GM11168 (cell line): ENCODE measurements at regions not wholly inside any gene's neighbourhood (a gene's known extent, or its start where the extent isn't known, plus 50 kb on each side); places are given as distances from the start of the nearest gene placed in this dataset.

Experiments
- in situ Hi-C: fragments of 300-500 bp; cut with MboI; formaldehyde crosslinking; loops from one replicate; pipeline ENCODE4 v1.12.0; 2022; ENCODE audit warnings: low sequenced_read_pairs; ENCODE audit not compliant: unreplicated experiment

DNA sequence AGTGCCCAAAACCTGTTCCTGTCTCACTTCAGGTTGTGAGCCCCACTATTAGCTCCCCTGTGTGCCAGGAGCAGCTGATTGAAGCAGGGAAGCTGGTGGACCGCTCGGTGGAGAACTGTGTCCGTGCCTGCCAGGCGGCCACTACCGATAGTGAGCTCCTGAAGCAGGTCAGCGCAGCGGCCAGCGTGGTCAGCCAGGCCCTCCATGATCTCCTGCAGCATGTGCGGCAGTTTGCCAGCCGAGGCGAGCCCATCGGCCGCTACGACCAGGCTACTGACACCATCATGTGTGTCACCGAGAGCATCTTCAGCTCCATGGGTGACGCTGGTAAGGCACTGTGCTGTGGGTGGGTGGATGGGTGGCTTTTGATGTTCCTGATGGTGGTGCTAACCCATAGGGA, 334.1 kb upstream of the TPM1 start:
- in situ Hi-C loops = no loop called here

DNA sequence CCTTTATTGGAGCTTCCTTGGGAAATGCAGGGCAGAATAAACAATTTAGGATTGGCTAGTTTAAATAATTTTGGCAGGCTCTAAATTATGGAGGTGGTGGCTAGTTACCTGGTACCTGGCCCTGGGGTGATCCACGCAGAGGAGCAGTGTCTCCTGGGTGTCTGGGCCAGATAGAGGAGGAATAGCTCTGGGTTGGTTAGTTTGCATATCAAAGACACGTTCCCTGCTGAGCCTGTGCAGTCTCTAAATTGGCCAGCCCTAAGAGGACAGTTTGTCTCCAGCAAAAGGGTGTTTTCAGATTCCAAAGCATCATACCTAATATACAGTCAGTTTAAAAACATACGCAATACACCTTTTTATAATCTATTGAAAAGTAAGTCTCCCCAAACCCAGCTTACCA, 333.3 kb upstream of the TPM1 start:
- in situ Hi-C loops = no loop called here

DNA sequence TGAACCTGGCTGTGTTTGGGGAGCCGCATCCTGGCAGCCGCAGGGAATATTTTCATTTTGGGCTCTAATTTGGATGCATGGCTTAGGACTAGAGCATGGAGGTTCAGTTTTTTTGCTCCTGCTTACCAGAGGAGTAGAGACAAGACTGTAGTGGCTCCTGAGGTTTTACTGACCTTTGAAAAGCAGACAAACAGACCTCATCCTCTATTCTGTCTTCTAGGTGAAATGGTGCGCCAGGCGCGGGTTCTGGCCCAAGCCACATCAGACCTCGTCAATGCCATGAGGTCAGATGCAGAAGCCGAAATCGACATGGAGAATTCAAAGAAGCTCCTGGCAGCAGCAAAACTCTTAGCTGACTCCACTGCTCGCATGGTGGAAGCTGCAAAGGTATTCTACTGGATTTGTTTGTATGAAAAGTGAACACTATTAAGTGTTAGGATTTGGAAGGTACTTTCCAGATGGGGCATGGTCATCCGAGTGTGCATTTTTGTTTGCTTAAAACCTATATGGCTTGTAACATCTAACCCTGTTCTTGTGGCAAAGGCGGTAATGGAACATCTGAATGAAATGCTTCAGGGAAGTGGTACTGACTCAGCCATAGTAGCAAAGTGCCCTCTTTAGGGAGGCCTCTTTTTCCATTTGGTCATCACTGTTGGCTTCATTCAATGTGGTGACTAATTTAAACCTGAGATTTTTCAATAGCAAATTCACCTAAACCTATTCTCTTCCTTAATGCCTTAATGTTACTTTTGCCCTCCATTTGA, 330.7 kb upstream of the TPM1 start:
- in situ Hi-C loops = no loop called here

DNA sequence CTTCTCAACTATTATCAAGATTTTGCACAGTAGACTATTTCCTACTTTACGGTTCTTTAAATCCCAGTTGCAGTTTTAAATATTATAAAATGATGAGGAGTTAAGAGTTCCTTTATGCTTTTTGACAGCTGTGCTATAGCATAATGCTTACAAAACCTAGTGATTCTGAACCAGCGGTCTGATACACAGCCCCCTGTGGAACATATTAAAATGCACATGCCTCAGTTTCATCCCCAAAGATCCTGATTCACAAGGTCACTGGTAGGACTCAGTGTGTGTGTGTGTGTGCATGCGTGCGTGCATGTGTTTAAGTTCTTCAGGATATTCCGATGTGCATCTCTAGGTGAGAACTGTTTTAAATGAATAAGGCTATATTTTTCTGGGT, 330.1 kb upstream of the TPM1 start:
- in situ Hi-C loops = no loop called here

DNA sequence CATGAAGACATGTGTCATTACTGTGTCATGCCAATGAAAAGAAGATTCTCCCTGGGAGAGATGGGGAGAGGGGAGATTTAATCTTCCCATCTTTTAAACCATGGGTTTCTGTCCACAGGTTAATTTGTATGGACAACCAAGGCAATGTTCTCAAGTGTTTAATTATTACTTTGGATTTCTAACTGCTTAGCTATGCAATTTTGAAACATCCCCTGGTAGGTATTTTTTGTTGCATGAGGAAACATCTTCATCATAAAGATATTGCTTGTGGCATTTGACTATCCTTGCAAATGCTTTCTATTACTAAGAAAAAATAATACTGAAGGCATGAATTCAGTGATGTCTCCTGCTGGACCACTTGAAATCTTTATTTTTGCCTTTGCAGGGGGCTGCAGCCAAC, 326.6 kb upstream of the TPM1 start:
- in situ Hi-C loops = no loop called here

DNA sequence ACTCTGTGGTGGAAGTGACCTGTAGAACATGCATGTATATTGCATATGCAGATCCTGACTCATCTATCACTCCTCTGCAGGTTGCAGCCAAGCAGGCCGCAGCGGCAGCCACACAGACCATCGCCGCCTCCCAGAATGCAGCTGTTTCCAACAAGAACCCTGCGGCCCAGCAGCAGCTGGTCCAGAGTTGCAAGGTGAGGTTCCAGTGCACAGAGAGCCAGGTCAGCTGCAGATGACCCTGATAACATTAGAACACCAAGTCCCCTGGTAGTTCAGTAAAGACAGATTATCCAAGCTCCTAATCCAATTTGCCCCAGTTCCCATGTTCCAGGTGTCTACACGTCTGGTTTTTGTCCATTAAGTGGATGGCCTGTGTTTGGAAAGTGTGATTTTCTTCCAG, 325.1 kb upstream of the TPM1 start:
- in situ Hi-C loops = no loop called here

DNA sequence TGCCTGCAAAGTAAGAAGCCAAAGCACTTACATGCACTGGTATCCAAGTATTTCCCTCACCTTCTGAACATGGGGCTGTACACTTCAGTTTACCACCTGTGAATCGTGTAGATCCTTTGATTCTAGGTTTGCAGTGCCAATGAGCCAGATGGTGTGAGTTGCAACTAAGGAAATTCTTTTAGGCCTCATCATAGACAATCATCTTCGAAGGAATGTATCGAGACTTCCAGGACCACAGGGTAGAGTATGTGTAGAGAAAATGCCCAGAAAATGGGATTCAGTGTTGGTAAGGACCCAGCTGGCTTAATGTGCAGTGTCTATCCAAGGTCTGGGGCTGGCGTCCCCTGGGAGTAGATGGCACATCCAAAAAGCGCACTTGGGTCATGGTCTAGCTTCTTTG, 323.2 kb upstream of the TPM1 start:
- in situ Hi-C loops = no loop called here

DNA sequence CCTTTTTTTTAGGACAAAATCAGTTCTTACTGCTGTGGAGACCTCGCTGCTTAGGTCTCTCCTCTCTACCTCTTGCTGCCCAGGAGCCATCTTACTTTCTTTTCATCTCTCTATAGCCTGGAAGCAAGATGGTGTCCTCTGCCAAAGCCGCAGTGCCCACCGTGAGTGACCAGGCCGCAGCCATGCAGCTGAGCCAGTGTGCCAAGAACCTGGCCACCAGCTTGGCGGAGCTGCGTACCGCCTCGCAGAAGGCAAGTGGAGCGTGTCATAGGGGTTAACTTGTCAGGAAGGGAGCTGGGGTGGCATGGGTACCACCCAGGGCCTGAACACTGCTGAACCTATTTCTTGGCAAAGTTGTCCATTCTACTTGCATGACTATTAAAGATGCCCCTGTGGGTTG, 320.3 kb upstream of the TPM1 start:
- in situ Hi-C loops = no loop called here

DNA sequence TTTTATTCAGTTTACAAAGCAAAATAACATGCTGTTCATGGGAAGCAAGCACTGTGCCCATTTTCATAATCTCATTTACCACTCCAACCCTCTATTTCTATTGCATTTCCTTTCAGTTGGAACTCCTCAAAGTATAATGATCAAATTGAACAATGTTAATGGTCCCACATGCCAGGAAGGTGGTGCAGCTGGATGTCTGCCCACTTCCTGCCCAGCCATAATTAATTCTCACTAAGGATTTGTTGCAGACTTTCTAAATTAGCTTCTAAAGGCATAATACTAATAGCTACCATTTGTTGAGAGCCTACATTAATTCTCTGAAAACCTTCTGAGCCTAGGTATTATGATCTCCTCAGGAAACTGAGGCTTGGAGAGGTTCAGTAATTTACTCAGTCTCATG, 316.1 kb upstream of the TPM1 start:
- in situ Hi-C loops = no loop called here

DNA sequence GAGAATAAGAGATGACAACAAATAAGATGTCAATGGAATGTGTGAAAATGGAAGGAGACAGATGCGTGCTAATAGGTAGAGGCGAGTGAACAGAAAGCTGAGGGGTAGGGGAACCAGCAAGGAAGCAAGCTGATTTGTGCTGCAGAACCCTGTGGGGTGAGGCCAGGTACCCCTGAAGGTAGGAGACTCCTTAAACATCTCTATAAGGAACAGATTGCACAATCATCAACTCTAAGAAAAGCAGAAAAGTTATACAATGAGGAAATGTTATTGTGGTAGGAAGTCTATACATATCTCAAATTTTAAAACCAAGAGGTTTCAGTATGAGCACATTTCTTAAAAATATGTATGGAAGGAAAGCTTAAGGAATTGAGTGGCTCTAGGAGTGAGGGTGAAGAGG, 315.0 kb upstream of the TPM1 start:
- in situ Hi-C loops = no loop called here

DNA sequence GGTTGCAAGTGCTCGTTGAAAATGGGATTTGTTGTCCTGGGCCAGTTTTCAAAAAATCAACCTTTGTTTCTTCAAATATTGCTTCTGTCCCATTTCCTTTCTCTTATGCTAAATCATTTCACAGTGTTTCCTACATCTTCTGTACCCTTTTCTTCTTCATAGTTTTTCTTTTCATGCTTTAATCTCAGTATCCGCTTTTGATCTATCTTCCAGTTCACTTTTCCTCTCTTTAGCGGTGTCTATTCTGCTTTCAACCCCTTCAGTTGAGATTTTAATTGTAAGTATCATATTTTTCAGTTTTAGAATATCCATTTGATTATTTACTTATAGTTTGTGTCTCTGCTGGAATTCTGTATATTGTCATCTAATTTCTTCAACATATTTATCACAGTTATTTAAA, 311.7 kb upstream of the TPM1 start:
- in situ Hi-C loops = no loop called here

DNA sequence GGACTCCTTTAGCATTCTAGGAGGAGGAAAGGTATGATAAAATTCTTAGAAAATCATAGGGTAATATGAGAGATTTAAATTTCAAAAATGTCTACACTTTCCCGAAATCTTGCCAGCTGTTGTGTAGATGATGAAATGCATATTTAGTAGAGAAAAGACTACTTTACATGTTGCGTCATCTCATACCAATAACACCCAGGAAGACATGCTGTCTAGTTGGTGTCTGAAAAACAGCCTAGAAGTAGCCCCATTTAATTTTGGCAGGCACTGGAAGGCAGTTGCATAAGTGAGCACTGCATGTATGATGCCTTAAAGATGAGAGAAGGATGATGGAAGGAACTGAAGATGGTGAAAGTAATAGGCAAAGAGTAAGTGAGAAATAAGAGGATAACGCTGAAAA, 310.5 kb upstream of the TPM1 start:
- in situ Hi-C loops = no loop called here

DNA sequence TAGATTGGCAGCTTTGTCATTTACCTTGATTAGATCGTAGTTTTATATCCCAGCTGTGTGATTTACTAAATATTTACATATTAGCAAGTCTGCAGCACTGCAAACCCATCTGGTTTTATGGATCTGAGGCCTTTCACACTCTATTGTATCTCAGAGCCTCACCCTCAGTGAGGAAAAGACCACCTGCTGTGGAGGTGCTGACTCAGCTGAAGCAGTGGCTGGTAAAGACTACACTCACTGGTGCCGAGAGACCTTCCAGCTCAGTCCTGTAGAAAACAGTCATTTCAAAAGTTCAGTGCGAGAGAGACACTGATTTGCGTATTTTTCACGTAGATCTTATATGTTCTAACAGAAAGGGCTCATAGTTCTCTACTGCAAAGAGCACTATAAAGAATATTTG, 307.8 kb upstream of the TPM1 start:
- in situ Hi-C loops = no loop called here

DNA sequence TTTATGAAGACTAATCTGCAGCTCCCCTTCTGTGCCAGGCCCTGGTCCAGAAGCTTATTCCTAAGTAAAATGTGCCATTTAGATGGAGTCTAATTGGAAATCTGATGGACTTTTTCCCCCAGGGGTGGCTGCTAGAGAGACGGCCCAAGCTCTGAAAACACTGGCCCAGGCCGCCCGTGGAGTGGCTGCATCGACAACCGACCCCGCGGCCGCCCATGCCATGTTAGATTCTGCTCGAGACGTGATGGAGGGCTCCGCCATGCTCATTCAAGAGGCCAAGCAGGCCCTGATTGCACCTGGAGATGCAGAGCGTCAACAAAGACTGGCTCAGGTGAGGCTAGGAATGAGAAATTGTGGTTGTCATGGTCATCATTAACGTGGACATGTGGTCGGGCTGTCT, 305.8 kb upstream of the TPM1 start:
- in situ Hi-C loops = no loop called here

DNA sequence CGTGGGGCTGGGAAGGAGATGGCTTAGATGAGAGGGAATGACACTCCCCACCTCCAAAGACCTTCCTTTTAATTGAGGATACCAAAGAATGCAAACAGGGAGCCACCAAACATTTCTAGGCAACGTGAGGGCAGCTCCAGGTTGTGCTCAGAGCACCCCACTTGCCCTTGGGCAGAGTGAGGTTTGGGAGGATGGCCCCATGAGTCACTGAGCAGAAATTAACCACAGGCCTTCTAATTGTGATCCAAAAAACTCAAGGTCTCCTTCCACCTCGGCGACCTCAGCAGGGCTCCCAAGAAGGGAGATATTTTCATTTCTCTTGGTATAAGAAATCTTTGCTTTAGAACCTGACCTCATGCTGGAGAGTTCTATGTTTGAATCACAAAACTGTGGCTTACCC, 305.0 kb upstream of the TPM1 start:
- in situ Hi-C loops = no loop called here

DNA sequence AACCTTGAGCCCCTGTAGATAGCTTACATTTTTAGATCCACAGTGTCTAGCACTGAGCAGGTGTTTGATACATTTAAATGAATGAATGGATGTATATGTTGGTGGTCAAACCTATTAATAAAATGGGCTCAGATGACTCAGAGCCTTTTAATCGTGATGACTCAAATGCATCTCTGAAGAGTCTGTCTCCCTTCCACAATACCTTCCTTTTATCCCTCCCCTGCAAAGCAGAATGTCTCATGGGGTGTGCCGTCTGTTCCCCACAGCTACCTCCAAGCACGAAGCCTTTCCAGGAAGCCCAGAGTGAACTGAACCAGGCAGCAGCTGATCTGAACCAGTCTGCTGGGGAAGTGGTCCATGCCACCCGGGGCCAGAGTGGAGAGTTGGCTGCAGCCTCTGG, 303.5 kb upstream of the TPM1 start:
- in situ Hi-C loops = no loop called here

DNA sequence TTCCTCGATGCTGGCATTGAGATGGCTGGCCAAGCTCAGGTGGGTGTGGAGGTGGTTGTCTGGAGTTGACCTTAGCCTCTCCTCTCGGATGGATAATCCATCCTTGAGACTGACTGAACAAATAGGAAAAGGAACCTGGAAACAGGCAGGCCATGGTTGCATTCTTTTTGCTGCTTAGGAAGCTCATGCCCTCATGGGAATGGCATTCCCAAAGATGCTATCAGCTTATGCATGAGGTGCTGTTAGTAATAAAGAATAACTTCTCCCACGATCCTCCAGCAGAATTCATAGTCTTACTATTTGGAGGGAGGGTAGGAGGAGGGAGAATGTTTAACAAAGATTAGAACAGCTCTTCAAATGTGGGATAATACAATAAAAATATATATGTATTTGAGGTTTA, 303.0 kb upstream of the TPM1 start:
- in situ Hi-C loops = no loop called here

DNA sequence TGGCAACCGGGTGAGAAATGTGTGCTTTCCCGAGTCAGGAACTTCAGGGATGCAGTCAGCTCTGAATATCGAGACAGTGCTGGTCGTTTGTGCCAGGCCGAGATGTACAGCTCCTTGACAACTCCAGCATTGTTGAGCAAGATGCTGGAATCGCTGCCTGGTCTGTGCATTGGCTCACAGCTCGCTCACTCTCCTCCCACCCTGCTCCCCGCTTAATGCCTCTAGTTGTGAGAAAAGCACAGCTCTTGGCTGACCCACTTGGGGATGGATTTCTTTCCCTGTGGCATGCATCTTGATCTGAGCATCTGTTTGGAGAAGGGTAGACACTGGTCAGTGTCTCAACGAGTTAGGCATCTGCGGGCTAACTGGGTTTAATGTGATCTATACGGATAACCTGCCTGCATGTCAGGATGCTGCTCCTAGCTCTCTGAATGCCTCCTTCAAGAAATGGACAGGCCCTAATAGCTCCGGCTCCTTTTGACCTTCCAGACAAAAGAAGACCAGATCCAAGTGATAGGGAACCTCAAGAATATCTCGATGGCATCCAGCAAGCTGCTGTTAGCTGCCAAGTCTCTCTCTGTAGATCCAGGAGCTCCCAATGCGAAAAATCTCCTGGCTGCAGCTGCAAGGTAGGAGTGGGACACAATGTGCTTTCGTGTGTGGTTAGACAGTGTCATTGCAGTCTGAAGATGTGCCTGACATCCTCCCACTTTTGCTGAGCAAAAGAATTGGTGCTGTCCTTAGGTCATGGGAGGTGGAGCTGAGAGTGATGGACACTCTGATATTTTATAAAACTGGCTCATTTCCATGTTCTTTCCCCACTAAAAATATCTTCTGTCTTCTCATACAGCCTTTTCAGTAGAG, 302.2 kb upstream of the TPM1 start:
- in situ Hi-C loops = no loop called here

DNA sequence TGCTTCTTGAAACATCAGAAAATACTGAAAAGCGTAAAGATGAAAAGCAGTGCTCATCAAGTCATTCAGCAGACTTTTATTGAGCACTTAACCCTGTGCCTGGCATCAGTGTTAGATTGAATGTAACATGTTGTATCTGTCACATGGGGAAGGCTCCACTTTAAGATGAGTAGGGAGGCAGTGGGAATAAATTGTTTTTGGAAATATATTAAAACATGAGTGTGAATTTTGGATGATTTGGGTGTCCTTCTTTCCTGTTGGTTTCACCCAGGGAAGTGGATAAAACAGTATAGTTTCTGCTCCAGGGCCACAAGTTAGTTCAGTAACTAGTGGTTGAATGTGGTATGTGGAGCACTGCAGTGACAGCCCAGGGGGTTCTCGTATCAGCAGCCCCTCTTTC, 301.4 kb upstream of the TPM1 start:
- in situ Hi-C loops = no loop called here

DNA sequence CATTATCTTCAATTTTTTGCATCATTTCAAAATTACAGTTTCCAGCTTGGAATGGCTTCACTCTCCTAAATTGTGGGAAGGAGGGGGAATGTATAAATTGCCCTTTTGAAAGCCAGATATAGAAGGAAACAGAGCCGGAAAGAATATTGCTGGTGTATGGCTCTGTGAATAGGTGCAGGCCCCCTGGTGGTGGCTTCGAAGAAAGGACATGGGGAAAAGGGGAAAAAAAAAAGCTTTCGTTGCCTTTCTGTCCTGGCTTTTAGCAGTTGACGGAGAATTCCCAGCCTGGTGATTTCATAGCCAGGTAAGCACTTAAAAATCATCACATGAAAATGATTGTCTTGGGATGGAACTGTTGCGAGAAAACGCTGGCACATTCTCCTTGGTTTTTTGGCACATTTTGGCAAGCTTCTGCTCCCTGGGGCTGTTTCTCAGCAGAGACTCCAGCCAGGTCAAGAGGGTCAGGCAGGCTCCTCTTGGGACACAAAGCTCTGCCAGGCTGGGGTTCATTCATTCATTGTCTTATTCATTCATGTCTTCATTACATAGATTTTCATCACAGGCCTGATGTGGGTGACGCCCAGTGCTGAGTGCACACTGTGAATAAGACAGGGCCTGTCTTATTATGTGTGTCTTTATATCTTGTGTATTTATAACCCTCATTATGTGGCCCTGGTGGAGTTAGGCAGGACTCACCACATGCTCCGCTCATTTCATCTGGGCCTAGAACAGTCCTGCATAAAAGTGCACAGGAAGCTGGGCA, 300.0 kb upstream of the TPM1 start:
- in situ Hi-C loops = no loop called here

DNA sequence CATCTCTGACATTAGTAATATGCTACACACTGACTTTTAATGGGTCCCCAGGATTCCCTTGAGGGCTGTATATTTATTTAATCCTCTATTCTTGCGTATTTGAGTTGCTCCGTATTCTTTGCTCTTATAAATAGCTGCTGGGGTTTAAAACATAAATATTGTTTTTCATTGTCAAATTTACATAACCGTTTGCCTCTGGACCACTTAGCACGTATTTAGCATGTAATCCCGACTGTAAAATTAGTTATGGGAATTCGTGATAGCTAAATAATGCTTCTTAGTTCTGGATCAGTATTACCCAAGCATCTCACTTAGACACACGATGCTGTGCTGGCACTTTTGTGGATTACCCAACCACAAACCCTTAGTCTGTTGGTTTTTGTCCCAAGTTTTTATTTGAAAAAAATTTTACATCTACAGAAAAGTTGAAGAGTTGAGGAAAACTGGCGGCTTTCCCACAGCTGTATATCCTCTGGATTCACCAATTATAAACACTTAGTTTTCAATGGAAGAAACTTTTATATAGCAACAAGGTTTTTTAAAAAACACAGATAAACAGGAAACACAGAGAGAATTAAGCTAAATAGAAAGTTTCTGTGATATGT, 296.8 kb upstream of the TPM1 start:
- in situ Hi-C loops = no loop called here
